Liver (tissue), 3 donors: ENCODE measurements at regions not wholly inside any gene's neighbourhood (a gene's known extent, or its start where the extent isn't known, plus 50 kb on each side); places are given as distances from the start of the nearest gene placed in this dataset.

ENCODE experiments used
- ATF3 ChIP-seq: IDR thresholded peaks from 2 replicates; pipeline ENCODE4 v1.6.1; 2016; ENCODE audit warnings: antibody characterized with exemption
- CTCF ChIP-seq: fragments of 150-350 bp; IDR thresholded peaks from 2 replicates; pipeline ENCODE4 v1.5.1; 2017; ENCODE audit warnings: improper control_type of control experiment, low read depth, low read length; ENCODE audit not compliant: missing input control
- GABPA ChIP-seq, 2 donors: IDR thresholded peaks in 1 of 2; conservative IDR thresholded peaks in 1 of 2; 2 replicates each; pipeline ENCODE4 v1.6.1; 2016; ENCODE audit warnings: antibody characterized with exemption in 2 of 2, mild to moderate bottlenecking in 1 of 2, moderate library complexity in 1 of 2
- JUND ChIP-seq, 2 donors: IDR thresholded peaks; 2 replicates each; pipeline ENCODE4 v1.6.1; 2016; ENCODE audit warnings: antibody characterized with exemption in 2 of 2
- donor health status: healthy.
- donor health status: healthy.

GRCh38 chr15:55108448-55108847 is 88.3 kb downstream of the RSL24D1 start:
- TF ChIP-seq ATF3 (no peak), GABPA (IDR thresholded peaks at IDR 0.05 in 1 of 2, conservative IDR thresholded peaks at IDR 0.05 in 1 of 2) (no peak), CTCF (no peak), JUND (IDR thresholded peaks at IDR 0.05) (no peak)
